Fibroblast of gingiva (primary cell): ENCODE measurements at regions not wholly inside any gene's neighbourhood (a gene's known extent, or its start where the extent isn't known, plus 50 kb on each side); places are given as distances from the start of the nearest gene placed in this dataset.
A peak's percentile ranks its signal among the peaks of the same experiment; 100 is the strongest.
"Not testable (repeated sequence)": the region's sequence is repeated elsewhere in the genome, so short reads cannot be mapped to it uniquely, and the experiment has no call there.

Experiments used
- DNase-seq: peaks from one replicate; pipeline ENCODE4 v3.0.0-alpha.2; 2011; ENCODE audit warnings: low read depth

DNA sequence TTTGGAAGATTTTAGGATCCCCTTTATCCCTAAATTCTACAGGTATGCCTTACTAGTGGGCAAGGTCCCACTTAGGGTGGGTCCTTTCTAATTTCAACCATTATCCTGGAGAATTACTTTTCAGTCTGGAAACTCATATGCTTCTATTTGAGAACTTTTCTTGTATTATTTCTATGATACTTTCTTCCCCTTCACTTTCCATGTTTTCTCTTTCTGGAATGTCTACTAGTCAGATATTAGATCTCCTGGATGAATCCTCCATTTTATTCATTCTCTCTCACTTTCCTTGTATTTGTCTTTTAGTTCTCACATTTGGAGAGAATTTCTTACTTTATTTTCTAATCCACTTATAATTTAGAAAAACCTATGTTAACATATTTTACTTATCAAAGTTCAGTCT is 83.9 kb upstream of the SIPA1L2 start:
- DNase-seq: no peak

DNA sequence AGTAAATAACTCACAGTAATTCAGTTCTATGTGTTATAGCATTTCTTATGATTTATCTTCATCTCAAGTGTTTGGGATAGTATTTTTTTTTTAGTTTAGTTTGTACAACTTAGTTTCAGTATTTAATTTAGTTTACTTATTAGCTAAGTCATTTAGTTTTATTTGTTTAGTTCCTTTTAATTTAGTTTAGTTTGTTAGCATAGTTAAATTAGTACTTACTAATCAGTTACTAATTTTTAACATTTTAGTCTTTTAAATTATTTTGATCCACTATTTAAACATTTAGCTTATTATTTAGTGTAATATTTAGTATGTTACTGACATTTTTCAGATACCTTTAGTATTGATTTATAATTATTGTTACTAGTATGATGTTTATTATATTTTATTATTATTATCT is 85.2 kb upstream of the SIPA1L2 start:
- no peak for DNase-seq

DNA sequence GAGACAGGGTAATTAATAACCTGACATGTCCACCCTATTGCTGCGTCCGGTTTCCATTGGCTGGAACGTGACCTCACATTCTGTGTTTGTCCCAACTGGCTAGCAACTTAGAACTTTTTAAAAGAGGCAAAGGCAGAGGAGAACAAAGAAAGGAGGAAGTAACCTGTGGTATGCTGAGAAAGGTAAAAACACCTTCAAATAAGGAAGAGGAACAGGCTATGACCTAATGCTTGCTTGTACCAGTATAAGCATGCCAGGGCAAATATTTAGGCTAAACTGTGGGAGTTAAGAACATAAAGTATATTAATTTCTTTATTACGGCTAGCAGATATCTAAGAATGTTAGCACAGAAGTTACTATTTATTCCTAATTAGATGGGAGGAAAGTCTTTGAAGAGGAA is 87.3 kb upstream of the MAP10 start:
- DNase-seq: not testable (repeated sequence)

DNA sequence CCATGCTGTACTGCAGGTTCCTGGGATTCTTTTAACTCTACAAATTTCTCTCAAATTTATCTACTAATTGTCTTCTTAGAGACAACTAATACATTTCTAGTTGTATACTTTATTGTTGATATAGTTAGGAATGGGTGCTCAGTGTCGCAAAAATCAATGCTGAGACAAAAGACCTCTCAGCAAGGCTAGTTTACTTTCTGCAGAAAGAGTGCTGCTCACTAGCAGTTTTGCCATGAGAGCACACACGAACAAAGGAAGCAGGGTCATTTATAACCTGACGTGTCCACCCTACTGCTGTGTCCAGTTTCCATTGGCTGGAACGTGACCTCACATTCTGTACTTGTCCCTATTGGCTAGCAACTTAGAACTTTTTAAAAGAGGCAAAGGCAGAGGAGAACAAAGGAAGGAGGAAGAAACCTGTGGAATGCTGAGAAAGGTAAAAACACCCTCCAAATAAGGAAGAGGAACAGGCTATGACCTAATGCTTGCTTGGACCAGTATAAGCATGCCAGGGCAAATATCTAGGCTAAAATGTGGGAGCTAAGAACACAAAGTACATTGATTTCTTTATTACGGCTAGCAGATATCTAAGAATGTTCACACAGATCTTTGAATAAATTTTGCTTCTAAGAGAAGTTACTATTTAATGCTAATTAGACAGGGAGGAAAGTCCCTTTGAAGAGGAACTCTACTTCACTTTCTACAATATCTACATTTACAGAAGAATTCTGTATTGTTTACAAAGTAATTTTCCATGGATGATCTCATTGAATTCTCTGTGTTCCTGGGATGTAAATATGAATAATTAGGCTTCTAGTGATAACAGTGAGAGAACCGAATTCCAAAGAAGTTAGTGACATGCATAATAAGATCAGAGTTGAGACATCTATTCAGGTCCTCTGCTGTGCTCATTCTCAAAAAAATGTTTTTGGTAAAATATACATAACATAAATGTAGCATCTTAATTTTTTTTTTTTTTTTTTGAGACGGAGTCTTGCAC is 86.0 kb upstream of the MAP10 start:
- no peak for DNase-seq

DNA sequence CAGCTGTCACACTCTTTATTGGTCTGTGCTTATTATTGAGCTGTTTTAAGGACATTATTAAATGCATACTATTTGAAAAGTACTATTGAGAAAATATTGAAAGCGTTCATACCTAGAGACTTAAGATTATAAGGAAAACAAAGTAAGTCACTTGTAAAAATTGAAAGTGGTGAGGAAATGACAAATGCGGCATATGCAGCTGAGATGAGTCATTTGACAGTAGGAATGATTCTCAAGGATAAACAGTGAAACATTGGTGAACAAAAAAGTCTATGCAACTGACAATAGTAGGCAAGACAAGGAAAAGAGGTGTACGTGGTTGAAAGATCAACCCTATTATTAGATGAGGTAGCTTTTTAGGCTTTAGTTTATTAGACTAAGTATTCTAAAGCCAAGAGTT is 82.6 kb upstream of the MAP10 start:
- no peak for DNase-seq

DNA sequence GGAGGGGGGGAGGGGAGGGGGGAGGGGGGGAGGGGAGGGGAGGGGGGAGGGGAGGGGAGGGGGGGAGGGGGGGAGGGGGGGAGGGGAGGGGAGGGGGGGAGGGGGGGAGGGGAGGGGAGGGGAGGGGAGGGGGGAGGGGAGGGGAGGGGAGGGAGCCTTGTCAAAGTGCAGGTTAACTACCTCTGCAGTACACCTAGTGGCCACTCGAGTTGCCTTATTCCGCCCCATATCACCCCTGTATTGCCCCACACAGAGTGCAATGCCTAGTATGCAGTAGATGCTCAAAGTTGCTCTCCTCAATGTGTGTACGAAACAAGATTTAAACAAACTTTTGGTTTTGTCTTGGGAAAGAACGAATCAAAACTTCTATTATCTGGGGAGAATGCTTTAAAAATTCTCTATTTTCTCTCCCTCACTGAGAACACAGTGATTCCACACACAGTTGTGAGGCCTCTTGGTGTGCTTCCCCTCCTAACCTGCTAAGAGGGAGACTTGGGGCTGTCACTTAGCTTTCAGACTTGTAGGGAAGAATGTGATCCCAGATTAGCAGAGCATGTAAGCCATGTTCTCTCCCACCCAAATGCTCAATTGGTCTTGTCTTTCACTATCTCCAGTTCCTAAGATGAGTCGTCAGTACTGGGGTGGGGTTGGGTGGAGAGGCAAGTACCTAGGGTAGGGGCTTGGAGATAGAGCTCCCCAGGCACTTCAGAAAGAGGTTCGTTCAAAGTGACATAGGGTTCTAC is 79.7 kb upstream of the MAP10 start:
- no peak for DNase-seq

DNA sequence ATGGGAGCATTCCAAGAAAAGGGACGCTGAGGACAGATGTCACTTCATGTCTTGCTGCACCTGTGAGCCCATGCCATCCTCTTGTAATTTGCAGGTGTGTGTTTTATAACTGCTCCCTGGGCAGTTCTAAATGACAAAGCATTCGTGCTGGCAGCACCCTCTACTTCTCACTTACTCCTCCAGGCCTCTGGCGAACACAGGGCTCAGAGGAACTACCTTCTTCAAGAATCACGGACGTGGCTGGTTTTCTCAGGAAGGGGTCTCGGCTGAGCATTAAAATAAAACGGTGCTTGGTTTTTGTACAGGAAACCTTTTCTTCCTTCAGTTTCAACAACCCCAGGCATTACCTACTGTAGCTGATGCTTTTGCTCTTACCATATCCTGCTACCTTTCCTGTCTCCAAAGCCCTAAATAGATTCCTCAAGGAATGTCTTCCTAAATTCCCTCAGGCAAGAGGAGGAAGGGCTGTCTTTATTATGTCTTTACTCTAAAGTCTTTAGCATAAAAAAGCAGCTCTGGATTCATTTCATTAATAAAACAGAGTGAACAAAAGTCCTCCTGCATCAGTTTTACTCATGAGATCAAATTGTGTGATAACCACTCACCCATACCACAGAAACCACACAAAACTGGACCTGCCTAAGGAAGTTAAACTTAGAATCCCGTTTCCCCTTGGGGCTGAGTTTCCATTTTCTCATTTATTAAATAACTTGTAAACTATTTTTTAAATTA is 79.0 kb upstream of the MAP10 start:
- no peak for DNase-seq

DNA sequence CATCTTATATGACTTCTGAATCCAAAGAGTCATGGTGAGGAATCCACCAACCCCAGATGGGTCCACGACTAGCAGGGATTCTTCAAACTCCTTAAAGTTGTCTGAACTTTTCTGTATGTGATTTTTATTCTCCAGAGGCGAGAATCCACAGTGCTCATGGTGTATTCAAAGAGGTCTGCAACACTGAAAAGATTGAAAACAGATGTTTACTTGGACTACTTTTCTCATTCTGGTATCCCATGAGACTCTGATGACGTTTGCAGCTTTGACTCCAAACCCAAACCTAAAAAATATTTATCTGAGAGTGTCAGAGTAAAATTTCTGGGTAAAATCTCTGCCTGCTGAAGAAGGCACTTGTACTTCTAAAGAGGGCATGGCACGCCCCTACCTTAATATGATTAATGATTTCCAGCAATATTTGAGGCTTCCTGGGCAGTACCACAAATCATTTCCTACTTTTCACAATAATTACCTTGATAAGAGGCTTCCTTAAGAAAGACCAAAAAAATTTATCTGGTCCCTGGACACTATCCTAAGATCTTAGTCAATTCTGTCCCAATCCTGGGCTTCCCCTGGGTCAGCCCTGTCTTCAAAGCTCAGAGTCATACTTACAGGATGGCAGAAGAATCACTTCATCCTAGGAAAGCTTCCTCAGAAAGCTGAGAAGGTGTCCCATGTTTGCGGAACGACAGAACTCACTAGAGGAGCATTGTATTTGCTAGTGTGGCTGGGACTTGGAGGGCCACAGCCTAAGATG is 76.5 kb upstream of the MAP10 start:
- peak; percentile 88 for DNase-seq

DNA sequence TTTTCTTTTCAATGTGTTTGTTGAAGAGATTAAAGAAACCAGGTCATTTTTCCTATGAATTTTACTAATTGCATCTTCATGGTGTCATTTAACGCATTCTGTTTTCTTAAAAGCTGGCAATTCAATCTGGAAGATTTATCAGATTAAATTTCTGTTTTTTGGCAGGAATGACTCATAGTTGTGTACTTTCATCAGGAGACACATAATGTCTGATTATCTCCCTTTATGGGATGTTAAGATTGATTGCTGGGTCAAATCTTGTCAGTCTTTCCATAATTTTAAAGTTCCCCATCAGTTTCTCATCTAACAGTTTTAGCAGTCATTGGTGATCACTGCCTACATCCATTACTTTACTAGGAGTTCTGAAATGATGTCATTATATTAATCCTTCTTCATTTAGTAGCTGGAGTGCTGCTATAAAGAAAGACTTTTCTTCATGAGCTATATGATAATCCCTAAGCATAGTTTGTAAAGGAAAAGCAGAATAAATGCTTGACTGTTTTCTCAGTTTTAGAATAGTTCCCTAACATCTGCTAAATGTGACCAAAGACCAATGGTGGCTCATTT is 72.8 kb upstream of the MAP10 start:
- DNase-seq: no peak

DNA sequence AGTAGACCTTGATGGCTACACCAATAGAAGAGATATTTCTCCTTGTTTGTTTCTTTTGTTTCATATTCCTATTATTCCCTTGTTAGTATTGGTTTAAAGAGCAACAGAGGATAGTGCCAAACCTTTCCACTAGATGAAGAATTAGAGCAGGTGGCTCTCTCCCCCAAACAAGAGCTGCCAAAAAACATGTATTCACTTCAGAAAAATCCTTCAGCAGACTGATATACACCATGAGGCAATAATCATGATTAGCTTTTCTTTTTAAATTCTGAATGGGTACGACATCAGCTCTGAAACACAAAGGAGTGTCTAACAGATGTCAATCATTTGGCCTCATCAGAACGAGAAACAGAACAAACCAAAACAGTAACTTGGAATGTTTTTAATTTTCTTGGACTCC is 67.3 kb upstream of the MAP10 start:
- no peak for DNase-seq

DNA sequence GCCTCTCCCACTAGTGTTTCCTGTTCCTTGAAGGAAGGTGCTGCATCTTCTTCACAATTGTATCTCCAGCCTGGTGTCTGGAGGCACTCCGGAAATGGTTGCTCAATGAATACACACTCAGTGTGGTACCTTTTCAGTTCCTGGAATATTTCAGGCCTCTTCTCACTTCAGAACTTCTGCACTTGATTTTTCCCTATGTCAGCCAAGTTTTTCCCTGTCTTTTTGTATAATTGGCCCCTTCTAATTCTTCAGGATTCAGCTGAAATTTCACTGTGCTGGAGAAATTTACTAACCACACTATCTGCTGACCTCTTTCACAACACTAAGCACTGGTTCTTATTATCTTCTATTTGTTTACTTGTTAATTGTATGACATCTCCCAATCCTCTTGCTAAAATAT is 61.2 kb upstream of the MAP10 start:
- DNase-seq: peak; percentile 37

DNA sequence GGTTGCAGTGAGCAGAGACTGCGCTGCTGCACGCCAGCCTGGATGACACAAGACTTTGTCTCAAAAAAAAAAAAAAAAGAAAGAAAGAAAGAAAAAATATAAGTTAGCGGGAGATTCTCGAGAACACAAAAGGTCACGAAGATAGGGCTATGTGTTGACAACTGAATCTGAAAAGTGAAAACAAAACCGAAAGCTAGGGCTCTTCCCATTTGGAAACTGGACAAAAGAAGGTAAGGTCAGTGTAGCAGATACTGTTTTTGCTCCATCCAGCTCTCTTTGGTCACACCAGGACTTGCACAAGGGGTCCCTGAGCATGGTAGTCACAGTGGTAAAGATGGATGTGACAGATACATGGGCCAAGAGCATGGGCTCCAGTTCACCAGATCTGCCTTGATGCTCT is 60.4 kb upstream of the MAP10 start:
- no peak for DNase-seq

DNA sequence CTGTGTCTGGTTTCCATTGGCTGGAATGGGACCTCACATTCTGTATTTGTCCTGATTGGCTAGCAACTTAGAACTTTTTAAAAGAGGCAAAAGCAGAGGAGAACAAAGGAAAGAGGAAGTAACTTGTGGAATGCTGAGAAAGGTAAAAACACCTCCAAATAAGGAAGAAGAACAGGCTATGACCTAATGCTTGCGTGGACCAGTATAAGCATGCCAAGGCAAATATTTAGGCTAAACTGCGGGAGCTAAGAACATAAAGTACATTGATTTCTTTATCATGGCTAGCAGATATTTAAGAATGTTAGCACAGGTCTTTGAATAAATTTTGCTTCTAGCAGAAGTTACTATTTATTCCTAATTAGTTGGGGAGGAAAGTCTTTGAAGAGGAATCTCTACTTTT is 59.5 kb upstream of the MAP10 start:
- not testable (repeated sequence) for DNase-seq

DNA sequence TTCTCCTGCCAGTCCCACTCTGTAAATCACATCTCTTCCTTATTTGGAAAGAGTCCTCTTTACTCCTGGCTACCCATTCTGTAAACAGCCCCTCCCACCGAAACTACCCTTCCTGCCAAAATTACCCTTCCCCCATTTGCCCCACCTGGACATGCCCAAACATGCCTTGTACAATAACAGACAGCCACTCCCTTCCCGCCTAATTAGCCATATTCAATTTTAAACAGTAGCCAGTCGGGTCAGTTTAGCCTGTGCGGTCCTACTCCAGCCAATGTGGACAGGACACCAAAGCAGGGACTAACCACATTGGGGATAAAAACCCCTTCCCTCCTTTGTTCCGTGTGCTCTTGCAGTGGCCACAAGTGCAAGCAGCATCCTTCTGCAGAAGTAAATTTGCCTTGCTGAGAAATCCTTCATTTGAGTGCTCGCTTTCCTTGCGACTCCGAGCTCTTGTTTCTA is 56.3 kb upstream of the MAP10 start:
- no peak for DNase-seq

DNA sequence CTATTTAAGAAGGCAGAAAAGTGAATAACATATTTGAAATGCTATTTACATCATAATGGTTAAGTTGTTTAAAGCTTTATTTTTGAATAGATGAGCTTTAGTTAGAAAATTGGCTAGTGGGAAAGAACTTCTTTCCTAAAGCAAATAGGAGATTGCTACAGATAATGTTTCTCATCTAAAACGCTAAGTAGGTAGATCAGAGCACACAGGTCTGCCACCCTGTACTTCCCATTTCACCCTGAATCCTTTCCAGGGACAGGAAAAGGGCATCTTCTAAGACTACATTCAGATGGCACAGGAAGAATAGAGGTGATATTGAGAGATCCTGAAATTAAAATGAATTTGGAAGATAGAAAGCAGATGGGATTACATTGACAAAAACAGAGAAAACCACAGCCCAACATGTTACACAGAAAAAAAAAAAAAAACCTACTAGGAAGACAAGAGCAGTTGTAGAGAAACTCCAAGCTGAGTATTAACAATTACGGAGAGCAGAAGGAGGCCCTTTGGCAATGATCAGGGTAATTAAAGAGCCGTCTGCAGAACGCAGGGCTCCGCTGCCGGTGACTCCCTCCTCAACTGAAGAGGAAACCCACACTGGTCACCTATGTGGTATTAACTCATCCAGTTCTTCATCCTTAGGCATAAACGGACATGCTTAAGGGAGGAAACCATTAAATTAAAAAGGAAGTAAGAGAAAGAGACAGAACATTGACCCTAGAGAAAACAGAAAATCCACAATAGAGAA is 53.6 kb upstream of the MAP10 start:
- DNase-seq: no peak

DNA sequence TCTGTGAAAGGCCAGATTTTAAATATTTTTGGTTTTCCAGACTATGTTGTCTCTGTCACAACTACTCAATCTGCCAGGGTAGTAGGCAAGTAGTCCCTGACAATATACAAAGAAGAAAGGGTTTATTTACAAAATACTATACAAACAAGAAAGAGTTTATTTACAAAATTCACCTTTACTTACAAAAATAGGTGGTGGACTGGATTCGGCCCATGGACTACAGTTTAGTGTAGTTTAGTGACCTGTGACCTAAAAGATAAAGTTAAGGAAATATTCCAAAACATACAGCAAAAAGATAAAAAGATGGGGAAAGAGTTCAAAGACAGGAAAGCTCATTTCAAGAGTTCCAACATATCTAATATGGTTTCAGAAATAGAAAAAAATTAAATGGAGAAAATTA is 52.9 kb upstream of the MAP10 start:
- DNase-seq: no peak

DNA sequence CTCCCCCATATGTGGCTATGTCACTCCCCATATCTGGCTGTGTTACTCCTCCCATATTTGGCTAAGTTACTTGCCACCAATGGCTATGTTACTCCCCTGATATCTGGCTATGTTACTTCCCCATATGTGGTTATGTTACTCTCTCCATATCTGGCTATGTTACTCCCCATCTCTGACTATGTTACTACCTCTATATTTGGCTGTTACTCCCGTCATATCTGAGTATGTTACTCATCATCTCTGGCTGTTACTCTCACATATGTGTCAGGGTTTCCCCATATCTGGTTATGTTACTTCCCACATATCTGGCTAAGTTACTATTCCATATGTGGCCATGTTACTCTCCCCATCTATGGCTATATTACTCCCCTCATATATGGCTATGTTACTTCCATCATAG is 50.3 kb upstream of the MAP10 start:
- no peak for DNase-seq
